CD4-positive, alpha-beta T cell treated with Interleukin-4 for 1 hour (primary cell): ENCODE measurements at regions not wholly inside any gene's neighbourhood (a gene's known extent, or its start where the extent isn't known, plus 50 kb on each side); places are given as distances from the start of the nearest gene placed in this dataset.
"Not testable (repeated sequence)": the region's sequence is repeated elsewhere in the genome, so short reads cannot be mapped to it uniquely, and the experiment has no call there.

ENCODE experiments used
- DNase-seq, 2 donors: peaks; one replicate each; pipeline ENCODE4 v3.0.0-alpha.2; 2020 to 2022

DNA sequence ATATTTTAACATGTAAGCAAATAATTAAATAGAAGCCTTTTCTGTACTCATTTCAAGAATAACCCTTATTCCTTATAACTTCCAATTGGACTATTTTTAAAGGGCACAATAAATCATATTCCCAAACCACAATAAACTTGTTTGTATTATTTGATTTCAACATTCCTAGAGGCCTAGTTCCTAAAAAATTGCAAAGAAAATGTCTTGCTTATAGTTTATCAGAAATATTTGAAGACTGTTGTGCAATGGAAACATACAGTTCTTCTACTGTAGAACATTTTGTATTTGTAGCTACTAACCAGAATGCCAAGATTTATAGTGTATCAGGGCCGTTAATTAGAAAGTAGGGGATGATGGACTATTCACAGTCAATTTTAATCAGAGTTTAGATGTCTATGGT is 1037.0 kb upstream of the CDH18 start:
- DNase-seq: no peak

DNA sequence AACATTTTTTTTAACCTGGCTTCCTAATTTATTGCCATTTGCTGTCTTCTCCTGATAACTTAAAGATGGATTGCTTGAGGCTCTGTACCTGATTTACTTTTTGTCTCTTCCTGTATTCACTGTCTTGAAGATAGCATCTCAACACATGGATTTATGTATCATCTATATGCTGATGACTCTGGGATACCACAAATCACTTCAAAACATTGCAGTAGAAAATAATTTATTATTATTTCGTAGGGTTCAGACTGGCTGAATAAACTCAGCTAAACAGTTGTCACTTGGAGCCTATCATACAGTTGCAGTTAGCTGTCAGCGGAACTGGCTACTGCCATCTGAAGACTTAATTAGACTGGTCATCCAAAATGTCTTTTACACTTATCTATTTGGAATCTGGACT is 1025.2 kb upstream of the CDH18 start:
- no peak for DNase-seq

DNA sequence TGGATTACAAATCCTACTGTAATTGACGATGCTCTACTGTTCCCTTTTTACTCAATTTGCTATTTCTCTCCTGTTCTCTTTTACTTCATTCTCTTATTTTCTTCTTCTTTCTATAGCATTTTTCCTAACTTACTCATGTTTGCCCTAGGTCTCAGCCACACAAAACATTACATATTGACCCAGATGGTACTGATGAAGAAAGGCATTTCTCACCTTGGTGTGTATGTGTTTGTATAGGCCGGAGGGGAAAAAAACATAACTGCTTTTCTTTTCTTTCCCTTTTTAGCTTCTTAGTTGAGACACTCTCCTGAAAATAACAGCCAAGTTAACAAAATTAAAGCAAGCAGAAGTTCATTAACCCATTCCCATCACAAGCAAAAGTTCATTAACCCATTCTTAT is 1019.8 kb upstream of the CDH18 start:
- DNase-seq: no peak

GRCh38 chr5:20988933-20989332 is 1000.9 kb upstream of the CDH18 start:
- not testable (repeated sequence) for DNase-seq

DNA sequence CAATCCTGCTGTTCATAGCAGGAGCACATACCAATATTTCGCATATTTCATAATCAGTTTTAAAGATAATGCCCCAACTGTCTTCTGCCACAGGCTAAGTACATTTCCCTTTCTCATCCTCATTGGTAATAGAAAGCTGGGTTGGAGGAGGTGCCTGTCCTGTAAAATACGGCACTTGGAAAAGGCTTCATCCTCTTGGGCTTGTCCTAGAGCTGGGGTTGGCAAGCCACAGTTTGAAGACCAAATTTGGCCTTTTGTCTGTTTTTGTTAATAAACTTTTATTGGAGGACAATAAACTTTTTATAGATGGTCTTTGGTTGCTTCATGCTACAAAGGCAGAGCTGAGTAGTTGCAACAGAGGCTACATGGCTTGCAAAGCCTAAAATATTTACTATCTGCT is 997.8 kb upstream of the CDH18 start:
- no peak for DNase-seq

GRCh38 chr5:20974426-20974825 is 986.4 kb upstream of the CDH18 start:
- no peak for DNase-seq

DNA sequence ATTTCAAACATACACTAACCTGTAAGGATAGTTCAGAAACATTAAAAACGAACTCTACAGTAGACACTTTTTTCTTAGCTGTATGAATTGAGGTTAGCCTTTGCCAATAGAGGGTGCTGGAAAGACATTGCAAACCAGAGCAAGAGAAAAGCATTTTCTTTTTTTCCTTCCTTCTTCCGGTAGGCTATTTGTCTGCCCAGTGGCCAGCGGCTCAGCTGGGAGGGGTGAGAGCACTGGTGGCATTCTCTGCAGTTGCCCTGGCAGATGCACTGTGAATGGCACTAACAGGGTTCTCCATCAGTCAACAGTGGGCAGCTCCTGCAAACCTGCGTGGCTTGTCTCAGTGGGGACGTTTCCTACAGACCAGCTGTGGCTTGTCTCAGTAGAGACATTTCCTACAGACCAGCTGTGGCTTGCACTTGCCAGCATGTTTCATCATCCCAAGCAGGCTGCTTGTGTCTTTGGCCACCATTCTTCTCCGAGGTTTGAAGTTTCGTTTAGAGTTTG is 984.5 kb upstream of the CDH18 start:
- DNase-seq: no peak

DNA sequence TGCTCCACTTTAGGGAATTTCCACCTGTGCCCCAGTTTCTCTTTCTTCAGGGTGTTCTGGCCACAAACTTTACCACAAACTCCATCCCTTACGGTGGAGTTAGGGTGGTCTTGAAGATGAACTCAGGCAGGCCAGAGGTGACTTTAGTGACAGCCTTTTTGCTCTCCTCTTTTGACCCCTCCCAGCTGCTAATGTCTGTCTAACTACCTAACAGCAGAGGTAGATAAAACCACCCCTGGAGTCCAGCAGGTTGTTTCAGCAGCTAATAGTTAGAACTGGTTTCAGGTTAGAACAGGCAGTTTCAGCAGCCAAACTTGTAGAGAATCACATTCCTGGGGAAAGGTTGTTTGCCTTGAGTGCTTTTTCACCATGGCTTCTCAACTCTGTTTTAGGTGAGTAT is 971.3 kb upstream of the CDH18 start:
- no peak for DNase-seq

DNA sequence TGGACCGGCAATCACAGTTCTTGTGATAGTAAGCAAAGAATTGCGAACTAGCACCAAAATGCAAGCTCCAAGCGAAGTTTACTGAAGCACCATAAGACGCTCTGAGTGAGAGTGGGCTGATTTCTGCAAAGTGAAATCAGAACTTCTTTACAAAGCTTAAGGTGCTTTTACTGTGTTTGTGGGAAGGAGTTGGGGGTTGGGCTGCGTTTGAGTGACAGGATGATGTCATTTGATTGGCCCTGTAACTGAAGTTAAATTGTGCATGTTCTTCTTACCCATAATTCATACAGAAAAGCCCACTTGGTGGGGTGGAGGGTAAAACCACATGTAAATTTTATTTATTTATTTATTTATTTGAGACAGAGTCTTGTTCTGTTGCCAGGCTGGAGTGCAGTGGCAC is 970.6 kb upstream of the CDH18 start:
- no peak for DNase-seq

DNA sequence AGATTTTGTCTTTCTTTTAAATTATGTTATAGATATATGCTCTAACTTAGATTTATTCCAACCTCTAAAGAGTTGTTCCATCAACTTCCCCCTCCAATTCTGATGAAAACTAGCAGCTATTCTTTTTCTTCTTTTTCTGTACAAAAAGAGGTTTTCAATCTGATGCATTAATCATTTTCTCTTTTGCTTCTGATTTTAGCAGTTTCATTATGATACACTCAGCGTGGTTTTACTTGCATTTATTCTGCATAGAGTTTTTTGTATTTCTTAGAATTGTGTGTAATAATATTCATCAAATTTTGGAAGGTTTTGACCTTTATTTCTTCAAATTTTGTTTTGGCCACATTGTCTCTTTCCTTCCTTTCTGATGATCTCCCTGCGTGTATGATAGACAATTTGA is 968.1 kb upstream of the CDH18 start:
- no peak for DNase-seq

DNA sequence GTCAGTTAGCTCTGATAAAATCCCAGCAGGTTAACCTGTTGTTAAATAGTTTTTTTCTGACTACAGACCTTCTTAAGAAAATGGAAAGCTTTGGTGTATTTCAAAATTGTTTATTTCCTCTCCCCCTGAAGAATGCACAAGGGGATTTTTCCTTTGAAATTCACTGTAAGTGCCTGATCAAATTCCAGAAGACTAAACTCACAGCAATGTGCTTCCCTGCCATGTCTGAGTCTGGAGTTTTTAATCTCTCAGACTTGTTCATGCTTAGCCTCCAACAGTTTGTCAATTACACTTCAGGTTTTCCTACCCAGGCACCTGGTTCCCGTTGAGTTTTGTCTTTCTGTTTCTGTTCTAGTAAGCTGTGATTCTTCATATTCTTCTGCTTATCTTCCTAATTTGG is 961.6 kb upstream of the CDH18 start:
- DNase-seq: no peak

DNA sequence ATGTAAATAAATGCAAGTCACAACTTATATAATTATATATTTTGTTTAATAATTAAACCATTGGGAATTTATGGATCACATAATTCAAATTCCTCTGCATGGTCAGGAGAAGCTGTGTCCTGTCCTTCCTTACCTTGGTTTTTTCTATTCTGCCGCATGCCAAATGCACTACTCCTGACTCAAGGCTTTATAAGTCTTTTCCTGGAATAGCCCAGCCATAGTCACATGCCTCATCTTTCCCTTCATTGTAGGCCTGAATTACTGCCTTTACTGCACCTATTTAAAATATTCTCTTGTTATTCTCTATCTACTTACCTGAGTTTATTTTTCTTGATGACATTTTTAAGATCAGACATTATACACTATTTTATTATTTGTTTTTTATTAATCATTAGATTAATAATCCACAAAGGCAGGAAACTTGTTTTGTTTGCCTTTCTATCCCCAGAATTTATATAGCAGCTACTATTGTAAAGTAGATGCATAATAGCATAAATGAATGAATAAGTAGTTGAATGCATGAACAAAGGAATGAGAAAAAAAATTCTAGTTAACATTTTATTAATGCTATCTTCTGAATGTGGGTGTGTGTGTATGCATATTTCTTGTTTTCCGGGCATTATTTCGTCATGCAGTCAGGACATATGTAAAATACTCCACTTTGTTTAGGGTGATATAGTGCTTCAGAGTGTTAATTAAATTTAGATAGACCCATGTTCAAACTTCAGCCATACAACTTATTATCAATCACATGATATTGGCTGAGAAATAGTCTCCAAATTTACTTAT is 955.4 kb upstream of the CDH18 start:
- DNase-seq: not testable (repeated sequence)

DNA sequence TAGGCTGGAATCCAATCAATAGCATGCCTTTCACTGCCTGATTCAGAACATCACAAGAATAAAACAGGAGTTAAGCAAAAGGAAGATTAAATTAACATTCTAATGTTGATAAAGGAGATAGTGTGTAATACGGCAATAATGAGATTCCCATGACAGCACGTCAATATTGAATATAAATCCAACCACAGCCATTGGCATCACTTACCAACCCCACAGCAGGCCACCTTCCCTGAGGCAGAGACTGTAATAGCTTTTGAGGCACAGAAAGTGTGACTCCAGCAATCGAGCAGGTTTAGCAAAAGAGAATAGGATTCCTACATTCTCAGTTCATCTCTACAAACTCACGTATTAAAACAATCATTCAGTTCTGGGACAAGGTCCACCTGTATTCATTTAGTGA is 954.6 kb upstream of the CDH18 start:
- DNase-seq: not testable (repeated sequence)

- not testable (repeated sequence) for DNase-seq
These were observed 952.8 kb upstream of the CDH18 start for GRCh38 chr5:20940786-20941185.

DNA sequence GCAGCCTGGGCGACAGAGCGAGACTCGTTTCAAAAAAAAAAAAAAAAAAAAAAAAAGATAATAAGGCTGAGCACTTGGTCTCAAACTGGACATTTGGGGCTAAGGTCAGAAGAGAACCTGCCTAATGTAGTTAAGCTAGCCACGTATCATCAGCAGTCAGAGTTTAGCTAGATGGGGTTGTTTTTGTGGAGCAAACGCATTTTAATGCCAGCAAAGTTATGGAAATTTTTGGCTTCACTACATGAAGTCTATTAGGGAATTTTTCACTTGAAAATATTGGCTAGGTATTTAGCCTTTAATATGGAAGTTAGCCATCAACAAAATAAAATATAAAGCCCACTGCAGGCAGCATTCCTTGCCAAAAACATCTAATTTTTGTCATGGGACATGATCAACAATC is 902.9 kb upstream of the CDH18 start:
- not testable (repeated sequence) for DNase-seq

- DNase-seq: not testable (repeated sequence)
These were observed 887.7 kb upstream of the CDH18 start for GRCh38 chr5:20875726-20876125.

DNA sequence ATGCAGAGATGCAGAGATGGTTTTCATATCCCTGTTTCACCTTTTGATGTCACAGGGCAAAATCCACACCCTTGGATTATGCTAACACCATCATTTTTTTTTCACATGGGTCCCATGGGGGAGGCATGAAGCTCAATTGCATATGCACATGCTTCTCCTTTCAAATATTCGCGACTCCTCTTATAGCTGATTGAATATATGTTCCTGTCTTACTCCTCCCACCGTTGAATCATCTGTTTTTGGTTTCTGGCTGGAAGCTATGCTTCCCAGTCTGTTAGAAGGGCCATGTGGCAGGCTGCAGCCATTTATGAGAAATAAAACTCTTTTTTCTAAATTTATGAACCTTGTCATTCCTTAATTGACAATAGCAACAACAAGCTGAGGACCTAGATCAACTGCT is 877.9 kb upstream of the CDH18 start:
- not testable (repeated sequence) for DNase-seq

- DNase-seq: no peak
These were observed 845.2 kb upstream of the CDH18 start for GRCh38 chr5:20833081-20833627.

DNA sequence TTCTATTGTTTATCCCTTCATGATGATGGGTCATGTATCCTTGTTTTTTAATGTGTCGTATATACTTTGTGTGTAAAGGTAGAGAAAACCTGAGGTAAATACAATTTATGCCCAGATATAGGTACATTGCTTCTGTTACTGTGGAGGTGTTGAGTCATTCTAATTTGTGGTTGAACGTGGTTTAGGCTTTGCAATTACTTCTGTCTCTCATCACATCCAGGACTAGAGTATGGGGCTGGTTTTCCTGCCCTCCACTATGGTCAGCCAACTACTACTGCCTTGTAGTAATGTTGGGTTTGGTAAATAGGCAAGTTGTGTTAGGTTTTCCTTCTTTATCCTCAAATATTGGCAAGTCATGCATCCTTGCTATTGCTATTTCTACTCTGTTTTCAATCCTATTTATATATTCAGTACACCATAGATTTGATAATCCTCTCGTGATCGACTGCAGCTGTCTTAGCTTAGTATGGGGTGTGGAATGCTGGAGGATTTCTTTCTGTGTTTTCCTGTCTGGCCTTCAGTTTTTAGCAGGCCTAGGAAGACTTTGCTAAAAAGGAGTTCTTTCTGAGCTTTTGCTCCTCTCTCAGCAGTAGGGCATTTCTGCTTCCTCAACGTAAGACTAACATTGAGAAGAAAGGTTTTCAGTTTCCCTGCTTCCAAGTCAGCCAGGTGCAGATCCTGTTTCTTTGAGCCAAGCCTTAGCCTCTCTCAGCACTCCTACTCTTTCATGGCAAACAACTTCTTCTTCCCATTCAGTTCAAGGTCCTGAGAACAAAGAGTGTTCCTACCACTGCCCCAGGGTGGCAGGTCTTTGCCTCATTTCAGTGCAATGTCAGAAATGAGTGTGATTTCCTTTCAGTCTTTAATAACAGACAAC is 844.4 kb upstream of the CDH18 start:
- DNase-seq: no peak

DNA sequence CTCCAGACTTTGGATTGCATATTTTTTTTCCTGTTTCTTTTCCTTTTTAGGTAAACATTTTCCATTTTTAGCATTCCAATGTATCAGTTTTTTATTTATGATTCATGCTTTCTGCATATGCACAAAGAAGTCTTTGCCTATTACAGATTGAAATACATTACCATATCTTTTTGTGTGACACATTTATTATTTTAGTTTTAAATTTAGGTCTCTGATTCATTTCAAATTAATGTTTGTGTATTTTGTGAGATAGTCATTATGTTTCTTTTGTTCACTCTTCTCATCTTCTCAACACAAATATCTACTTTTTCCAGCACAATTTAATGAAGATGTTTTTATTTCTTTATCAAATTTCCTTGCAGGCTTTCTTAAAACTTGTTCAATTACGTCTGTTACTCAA is 838.0 kb upstream of the CDH18 start:
- DNase-seq: not testable (repeated sequence)

GRCh38 chr5:20797216-20797615 is 809.2 kb upstream of the CDH18 start:
- not testable (repeated sequence) for DNase-seq

DNA sequence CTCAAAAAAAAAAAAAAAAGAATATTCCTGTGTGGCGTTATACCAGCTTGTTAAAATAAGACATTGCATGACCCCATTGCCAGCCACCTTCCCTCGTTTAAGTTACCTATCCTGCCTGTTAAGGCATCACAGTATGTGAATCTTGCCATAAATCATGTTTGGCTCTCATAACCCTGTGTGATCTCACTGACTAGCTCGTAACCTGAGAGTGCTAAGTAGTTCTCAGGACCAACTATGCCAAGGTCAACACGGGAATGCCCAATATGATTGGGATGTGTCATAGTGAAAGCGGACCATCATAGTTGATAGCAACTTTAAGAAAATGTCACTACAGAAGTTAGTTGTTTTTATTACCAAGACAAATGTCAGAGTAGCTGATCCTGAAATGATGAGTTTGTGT is 796.8 kb upstream of the CDH18 start:
- DNase-seq: not testable (repeated sequence)

GRCh38 chr5:20783484-20783883 is 795.5 kb upstream of the CDH18 start:
- DNase-seq: not testable (repeated sequence)

DNA sequence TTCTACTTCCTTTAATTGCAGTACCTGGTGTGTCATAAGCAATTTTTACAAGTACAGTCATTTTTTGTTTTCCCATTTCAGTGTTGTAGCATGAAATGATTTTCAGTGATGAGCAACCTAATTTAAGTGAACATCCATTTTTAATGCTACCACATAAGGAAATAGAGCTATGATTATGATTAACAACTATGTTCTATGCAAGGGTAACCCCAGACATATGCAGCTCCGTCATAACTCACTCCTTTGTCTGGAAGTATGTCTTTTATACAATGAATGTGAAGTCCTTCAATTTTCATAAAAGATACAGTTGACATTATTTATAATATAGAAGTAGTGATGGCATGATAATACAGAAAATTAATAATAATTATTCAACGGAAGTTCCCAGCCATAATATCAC is 783.3 kb upstream of the CDH18 start:
- not testable (repeated sequence) for DNase-seq
